ENCODE measurements at regions not wholly inside any gene's neighbourhood (a gene's known extent, or its start where the extent isn't known, plus 50 kb on each side); places are given as distances from the start of the nearest gene placed in this dataset.

DNA sequence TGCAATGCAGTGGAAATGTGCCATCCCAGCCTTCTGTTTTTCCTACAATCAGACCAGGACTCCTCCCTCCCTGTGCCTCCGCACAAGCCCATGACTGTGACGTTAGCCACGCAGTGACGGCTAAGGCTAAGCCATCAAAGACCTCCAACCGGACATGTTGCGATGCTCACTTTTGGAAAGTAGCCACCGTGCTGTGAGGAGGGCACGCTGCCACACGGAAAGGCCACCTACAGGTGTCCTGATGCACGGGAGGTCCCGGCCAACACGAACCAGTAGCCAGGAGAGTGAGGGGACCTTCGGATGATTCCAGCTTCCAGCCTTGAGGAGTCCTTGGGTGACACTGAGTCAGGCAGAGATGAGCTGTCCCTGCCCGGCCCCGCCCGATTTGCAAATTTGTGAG is 53.9 kb downstream of the FOXL1 start:
- DNase-seq (ENCODE audit: low spot score): no peak

DNA sequence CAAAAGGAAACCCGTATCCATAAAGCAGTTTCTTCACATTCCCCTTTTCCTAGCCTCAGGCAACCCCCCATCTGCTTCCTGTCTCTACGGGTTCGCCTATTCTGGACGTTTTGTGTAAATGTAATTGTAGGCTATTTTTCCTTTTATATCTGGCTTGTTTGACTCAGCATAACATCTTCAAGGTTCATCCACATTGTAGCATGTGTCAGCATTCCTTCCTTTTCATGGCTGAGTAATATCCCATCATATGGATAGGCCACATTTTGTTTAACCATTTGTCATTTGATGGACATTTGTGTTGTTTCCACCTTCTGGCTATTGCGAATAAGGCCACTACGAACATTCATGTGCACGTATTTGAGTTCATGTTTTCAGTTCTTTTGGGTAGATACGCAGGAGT is 54.6 kb downstream of the FOXL1 start:
- DNase-seq (ENCODE audit: low spot score): no peak

- DNase-seq (ENCODE audit: low spot score): no peak
Observed at GRCh38 chr16:86634292-86634691, 55.9 kb downstream of the FOXL1 start.

- DNase-seq (ENCODE audit: low spot score): no peak
Observed at GRCh38 chr16:86635176-86635876, 57.0 kb downstream of the FOXL1 start.

DNA sequence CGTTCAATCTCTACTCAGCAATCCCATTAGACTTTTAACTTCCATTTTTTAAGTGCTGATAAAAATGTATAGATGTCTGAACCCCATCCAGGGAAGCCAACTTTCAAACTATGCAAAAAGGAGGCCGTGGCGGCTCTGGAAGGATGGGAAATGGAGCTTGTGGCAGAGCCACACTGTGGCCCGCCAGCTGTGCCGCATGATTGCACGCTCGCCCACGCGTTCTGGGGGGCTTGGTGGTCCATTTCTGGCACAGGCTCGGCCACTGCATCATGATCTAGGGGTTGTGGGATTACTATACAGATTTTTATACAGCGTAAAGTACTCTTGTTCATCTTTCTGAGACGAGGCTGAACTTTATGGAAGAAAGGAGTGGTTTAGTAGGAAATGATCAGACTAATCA is 57.6 kb downstream of the FOXL1 start:
- no peak for DNase-seq (ENCODE audit: low spot score)

- DNase-seq (ENCODE audit: low spot score): no peak
Observed at GRCh38 chr16:86637744-86638143, 59.4 kb downstream of the FOXL1 start.

DNA sequence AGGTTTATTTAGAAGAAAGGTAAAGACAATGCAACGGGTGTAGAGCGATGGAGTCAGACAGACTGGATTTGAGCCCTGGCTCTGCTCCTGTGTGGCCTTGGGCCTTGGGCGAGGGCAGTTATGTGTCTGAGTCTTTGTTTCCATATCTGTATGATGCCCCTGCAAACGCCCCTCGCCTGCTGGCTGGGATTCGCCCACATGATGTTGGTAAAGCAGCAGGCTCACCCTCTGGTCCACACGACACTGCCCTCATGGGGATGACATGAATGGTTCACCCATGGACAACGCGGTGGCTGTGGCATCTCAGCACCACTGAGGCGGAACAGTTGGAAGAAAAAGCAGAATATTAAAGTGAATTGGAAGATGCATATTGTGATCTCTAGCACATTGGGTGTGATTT is 60.3 kb downstream of the FOXL1 start:
- DNase-seq (ENCODE audit: low spot score): no peak

- no peak for DNase-seq (ENCODE audit: low spot score)
Observed at GRCh38 chr16:86639354-86639753, 61.0 kb downstream of the FOXL1 start.

DNA sequence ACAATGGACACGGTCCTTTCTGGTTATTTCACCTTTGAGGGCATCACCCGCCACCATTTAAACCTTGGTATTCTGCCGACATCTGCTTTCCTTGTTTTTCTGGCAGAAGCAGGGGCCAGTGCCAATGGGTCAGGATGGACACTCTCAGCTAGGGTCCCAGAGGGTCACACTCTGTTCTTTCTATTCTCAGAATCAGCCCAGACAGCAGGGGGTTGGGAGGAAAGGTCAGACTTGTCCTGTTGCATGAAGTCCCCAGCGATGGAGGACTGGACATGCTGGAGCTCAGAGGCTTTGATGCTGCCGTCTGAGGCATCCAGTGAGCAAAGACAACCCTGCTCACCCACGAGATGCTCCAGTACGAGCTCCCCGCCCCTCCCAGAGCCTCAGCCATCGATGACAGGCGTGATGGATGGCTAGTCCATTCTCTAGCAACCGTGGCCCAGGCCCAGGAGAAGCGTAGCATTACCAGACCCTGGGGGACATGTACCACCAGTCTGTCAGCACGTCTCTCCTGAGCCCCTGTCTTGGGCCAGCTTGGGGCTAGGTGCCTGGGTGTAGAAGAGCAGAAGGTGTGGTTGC is 62.0 kb downstream of the FOXL1 start:
- no peak for DNase-seq (ENCODE audit: low spot score)

- DNase-seq (ENCODE audit: low spot score): no peak
Observed at GRCh38 chr16:86642087-86642486, 63.7 kb downstream of the FOXL1 start.

GRCh38 chr16:86643671-86644070 is 65.3 kb downstream of the FOXL1 start:
- no peak for DNase-seq (ENCODE audit: low spot score)

- no peak for DNase-seq (ENCODE audit: low spot score)
Observed at GRCh38 chr16:86647561-86647960, 69.2 kb downstream of the FOXL1 start.

- DNase-seq (ENCODE audit: low spot score): no peak
Observed at GRCh38 chr16:86649875-86650274, 71.5 kb downstream of the FOXL1 start.

DNA sequence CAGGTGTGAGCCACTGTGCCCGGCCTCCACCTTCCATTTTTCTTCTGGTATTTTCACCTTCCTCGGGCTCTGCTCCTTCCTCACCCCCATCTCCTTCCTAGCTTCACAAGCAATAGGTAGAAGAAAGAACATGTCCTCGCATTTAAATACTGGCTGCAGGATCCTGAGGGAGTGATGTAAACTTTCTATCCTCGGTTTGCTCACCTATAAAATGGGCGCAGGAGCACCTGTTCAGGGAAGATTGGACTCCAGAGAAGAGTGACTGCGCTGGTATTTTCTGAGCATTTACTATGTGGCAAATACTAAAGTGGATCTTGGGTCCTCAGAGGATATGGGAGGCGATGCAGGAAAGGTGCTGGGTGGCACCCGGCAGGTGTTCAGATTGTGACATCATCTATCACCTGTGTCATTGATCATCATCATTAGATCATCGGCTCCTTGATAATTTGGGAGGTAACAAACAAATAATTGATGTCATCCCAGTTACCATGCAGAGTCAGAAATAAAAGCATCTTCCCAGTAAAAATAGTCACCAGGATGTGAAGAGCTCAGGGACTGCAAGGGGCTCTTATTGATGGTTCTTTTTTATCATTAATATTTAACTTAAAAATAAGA is 72.8 kb downstream of the FOXL1 start:
- DNase-seq (ENCODE audit: low spot score): no peak

- no peak for DNase-seq (ENCODE audit: low spot score)
Observed at GRCh38 chr16:86651823-86652222, 73.5 kb downstream of the FOXL1 start.

GRCh38 chr16:86653285-86654006 is 75.1 kb downstream of the FOXL1 start:
- no peak for DNase-seq (ENCODE audit: low spot score)

DNA sequence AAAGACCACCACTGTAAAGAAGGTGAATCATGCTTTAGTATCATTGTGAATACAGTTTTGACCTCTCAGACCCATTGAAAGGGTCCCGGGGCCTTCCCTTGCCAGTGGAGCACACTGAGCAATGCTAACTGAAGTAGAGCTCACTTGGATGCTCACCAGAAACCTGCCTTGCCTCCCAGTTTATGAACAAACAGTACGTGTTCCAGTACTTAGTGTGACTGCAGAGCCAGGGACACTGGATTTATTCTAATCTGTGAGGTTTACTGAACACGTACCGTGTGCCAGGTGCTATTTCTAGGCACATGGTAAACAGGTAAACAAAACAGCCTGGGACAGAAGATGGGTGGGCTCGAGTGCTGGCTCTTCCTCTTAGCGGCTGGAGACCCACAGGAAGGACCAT is 79.6 kb downstream of the FOXL1 start:
- DNase-seq (ENCODE audit: low spot score): no peak

GRCh38 chr16:86660623-86661022 is 82.3 kb downstream of the FOXL1 start:
- no peak for DNase-seq (ENCODE audit: low spot score)

DNA sequence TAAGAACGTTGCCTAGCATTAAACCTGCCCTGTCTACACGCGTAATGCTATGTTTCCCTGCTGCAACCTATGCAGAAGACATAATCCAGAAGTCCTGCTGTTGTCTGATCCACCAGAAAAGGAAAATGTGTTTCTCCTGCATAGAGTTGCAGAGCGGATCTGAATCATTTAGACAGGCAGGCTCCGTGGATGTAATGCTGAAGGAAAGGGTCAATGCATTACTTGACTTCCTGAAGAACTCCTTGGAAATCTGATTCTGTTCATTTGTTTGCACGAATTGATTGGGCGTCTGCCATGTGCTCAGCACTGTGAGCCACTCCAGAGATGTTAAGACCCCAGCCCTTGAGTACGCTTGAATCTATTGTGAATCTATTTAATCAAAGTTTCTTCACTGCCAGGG is 83.4 kb downstream of the FOXL1 start:
- DNase-seq (ENCODE audit: low spot score): no peak

DNA sequence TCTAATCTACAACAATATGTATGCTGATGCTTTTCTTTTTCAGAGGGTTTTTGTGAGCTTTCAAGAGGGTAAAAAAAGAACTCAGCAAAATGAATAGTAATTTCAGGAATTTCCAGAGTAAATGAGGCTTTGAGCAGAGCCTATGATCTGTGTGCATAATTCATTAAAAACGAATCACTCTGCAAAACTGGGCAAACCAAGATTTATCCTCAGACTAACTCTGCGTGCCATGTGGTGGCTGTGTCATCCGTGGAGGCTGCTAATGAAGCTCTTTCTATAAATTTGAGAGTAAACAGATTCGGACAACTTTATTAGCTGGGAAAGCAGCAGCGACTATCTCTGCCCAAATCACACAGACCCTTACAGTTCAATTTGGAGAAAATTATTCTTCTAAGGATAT is 83.8 kb downstream of the FOXL1 start:
- DNase-seq (ENCODE audit: low spot score): no peak

GRCh38 chr16:86662740-86663139 is 84.4 kb downstream of the FOXL1 start:
- DNase-seq (ENCODE audit: low spot score): no peak

- no peak for DNase-seq (ENCODE audit: low spot score)
Observed at GRCh38 chr16:86663685-86664521, 85.6 kb downstream of the FOXL1 start.
